K562 (cell line): ENCODE measurements at regions not wholly inside any gene's neighbourhood (a gene's known extent, or its start where the extent isn't known, plus 50 kb on each side); places are given as distances from the start of the nearest gene placed in this dataset.

Source experiments
- FOXK2 ChIP-seq, 2 experiments: fragments of 450-650 bp; IDR thresholded peaks in 1 of 2; conservative IDR thresholded peaks in 1 of 2; 2 replicates each; pipeline ENCODE4 v1.6.1; 2016; ENCODE audit warnings: low read depth in 2 of 2, mild to moderate bottlenecking in 1 of 2
- HIVEP1 ChIP-seq: fragments of 250-450 bp; sonication (Bioruptor Pico); IDR thresholded peaks from 2 replicates; pipeline ENCODE4 v1.4.0; 2020; ENCODE audit warnings: mild to moderate bottlenecking
- KLF16 ChIP-seq: IDR thresholded peaks from 2 replicates; pipeline ENCODE4 v1.6.1; 2016; ENCODE audit warnings: antibody characterized with exemption
- MXI1 ChIP-seq: IDR thresholded peaks from 2 replicates; pipeline ENCODE4 v1.6.1; 2011; ENCODE audit warnings: low read depth, mild to moderate bottlenecking, improper control_type of control experiment, low read length
- SREBF2 ChIP-seq: sonication (generic); formaldehyde crosslinking; IDR thresholded peaks from 2 replicates; pipeline ENCODE4 v1.4.0; 2020; ENCODE audit warnings: mild to moderate bottlenecking, missing genetic modification reagents
- YBX1 ChIP-seq: fragments of 450-650 bp; IDR thresholded peaks from 2 replicates; pipeline ENCODE4 v1.7.1; 2016; ENCODE audit warnings: mild to moderate bottlenecking
- ZFP36 ChIP-seq: fragments of 150-350 bp; IDR thresholded peaks from 2 replicates; pipeline ENCODE4 v1.6.1; 2018; ENCODE audit warnings: low read length, low read depth; ENCODE audit not compliant: partially characterized antibody
- ZNF696 ChIP-seq: fragments of 250-450 bp; sonication (Bioruptor Pico); conservative IDR thresholded peaks from 2 replicates; pipeline ENCODE4 v1.4.0; 2020; ENCODE audit warnings: mild to moderate bottlenecking, moderate library complexity
- ZNF785 ChIP-seq: fragments of 250-450 bp; sonication (Bioruptor Pico); IDR thresholded peaks from 2 replicates; pipeline ENCODE4 v1.4.0; 2020; ENCODE audit warnings: mild to moderate bottlenecking
- TF ChIP-seq, protein P1 (sequence below), 3 experiments: IDR thresholded peaks in 2 of 3; conservative IDR thresholded peaks in 1 of 3; 2 replicates each; pipeline ENCODE4 v1.5.1; 2011 to 2012; ENCODE audit warnings: low read length in 3 of 3, mild to moderate bottlenecking in 3 of 3, control low read depth in 2 of 3, improper control_type of control experiment in 1 of 3, inconsistent platforms in 1 of 3, low read depth in 1 of 3, mixed read lengths in 1 of 3, moderate library complexity in 1 of 3; ENCODE audit not compliant: insufficient read depth in 2 of 3
- TF ChIP-seq, protein P2 (sequence below): sonication (generic); formaldehyde crosslinking; IDR thresholded peaks from 2 replicates; pipeline ENCODE4 v1.4.0; 2020; ENCODE audit warnings: mild to moderate bottlenecking, missing genetic modification reagents
- TF ChIP-seq, protein P3 (sequence below), 2 experiments: fragments of 200-800 bp in 1 of 2; sonication (Bioruptor generic) in 1 of 2; sonication (generic) in 1 of 2; formaldehyde crosslinking in 1 of 2; IDR thresholded peaks in 1 of 2; conservative IDR thresholded peaks in 1 of 2; 2 replicates each; pipeline versions ENCODE4 v1.5.0 to v1.6.1; 2016 to 2020; ENCODE audit warnings: missing compliant biosample characterization in 1 of 2, missing genetic modification characterization in 1 of 2, missing genetic modification reagents in 1 of 2

GRCh38 chr6:132236744-132237143 lies 164.5 kb downstream of the MOXD1 start:
- TF ChIP-seq FOXK2 (conservative IDR thresholded peaks at IDR 0.05 in 1 of 2, IDR thresholded peaks at IDR 0.05 in 1 of 2; ENCODE audit: low read depth in 2 of 2) = no peak
- TF ChIP-seq, protein P1, sequence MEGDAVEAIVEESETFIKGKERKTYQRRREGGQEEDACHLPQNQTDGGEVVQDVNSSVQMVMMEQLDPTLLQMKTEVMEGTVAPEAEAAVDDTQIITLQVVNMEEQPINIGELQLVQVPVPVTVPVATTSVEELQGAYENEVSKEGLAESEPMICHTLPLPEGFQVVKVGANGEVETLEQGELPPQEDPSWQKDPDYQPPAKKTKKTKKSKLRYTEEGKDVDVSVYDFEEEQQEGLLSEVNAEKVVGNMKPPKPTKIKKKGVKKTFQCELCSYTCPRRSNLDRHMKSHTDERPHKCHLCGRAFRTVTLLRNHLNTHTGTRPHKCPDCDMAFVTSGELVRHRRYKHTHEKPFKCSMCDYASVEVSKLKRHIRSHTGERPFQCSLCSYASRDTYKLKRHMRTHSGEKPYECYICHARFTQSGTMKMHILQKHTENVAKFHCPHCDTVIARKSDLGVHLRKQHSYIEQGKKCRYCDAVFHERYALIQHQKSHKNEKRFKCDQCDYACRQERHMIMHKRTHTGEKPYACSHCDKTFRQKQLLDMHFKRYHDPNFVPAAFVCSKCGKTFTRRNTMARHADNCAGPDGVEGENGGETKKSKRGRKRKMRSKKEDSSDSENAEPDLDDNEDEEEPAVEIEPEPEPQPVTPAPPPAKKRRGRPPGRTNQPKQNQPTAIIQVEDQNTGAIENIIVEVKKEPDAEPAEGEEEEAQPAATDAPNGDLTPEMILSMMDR (IDR thresholded peaks at IDR 0.05 in 2 of 3, conservative IDR thresholded peaks at IDR 0.05 in 1 of 3; ENCODE audit: insufficient read depth in 2 of 3, low read depth in 1 of 3, low read length in 3 of 3) = no peak
- TF ChIP-seq, protein P2, sequence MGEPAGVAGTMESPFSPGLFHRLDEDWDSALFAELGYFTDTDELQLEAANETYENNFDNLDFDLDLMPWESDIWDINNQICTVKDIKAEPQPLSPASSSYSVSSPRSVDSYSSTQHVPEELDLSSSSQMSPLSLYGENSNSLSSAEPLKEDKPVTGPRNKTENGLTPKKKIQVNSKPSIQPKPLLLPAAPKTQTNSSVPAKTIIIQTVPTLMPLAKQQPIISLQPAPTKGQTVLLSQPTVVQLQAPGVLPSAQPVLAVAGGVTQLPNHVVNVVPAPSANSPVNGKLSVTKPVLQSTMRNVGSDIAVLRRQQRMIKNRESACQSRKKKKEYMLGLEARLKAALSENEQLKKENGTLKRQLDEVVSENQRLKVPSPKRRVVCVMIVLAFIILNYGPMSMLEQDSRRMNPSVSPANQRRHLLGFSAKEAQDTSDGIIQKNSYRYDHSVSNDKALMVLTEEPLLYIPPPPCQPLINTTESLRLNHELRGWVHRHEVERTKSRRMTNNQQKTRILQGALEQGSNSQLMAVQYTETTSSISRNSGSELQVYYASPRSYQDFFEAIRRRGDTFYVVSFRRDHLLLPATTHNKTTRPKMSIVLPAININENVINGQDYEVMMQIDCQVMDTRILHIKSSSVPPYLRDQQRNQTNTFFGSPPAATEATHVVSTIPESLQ (CRISPR knock-in tag) = no peak
- no peak for TF ChIP-seq HIVEP1 (CRISPR knock-in tag)
- TF ChIP-seq MXI1 = no peak
- no peak for TF ChIP-seq SREBF2 (CRISPR knock-in tag)
- no peak for TF ChIP-seq ZNF785
- no peak for TF ChIP-seq ZNF696
- no peak for TF ChIP-seq ZFP36
- TF ChIP-seq, protein P3, sequence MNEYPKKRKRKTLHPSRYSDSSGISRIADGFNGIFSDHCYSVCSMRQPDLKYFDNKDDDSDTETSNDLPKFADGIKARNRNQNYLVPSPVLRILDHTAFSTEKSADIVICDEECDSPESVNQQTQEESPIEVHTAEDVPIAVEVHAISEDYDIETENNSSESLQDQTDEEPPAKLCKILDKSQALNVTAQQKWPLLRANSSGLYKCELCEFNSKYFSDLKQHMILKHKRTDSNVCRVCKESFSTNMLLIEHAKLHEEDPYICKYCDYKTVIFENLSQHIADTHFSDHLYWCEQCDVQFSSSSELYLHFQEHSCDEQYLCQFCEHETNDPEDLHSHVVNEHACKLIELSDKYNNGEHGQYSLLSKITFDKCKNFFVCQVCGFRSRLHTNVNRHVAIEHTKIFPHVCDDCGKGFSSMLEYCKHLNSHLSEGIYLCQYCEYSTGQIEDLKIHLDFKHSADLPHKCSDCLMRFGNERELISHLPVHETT (CRISPR knock-in tag; conservative IDR thresholded peaks at IDR 0.05 in 1 of 2, IDR thresholded peaks at IDR 0.05 in 1 of 2) = no peak
- TF ChIP-seq KLF16 = no peak
- no peak for TF ChIP-seq YBX1
